Vagina (tissue), 2 donors: ENCODE measurements at regions not wholly inside any gene's neighbourhood (a gene's known extent, or its start where the extent isn't known, plus 50 kb on each side); places are given as distances from the start of the nearest gene placed in this dataset.

ENCODE experiments used
- POLR2A ChIP-seq, 2 donors: fragments of 450-650 bp; IDR thresholded peaks; one replicate each; pipeline ENCODE4 v1.6.1; 2017; ENCODE audit warnings: antibody characterized with exemption in 2 of 2, mild to moderate bottlenecking in 2 of 2, moderate library complexity in 2 of 2
- POLR2AphosphoS5 ChIP-seq, 2 donors: sonication (generic); formaldehyde crosslinking; IDR thresholded peaks; one replicate each; pipeline ENCODE4 v1.9.0; 2017; ENCODE audit warnings: antibody characterized with exemption in 2 of 2, mild to moderate bottlenecking in 2 of 2, low read depth in 1 of 2; ENCODE audit not compliant: insufficient read depth in 1 of 2
- TF ChIP-seq, protein P1 (sequence below), 3 experiments: fragments of 450-650 bp in 2 of 3; fragments of 200-600 bp in 1 of 3; sonication (generic) in 1 of 3; IDR thresholded peaks; one replicate each; pipeline ENCODE4 v1.5.1; 2017 to 2019; ENCODE audit warnings: antibody characterized with exemption in 3 of 3, mild to moderate bottlenecking in 2 of 3, moderate library complexity in 2 of 3

DNA sequence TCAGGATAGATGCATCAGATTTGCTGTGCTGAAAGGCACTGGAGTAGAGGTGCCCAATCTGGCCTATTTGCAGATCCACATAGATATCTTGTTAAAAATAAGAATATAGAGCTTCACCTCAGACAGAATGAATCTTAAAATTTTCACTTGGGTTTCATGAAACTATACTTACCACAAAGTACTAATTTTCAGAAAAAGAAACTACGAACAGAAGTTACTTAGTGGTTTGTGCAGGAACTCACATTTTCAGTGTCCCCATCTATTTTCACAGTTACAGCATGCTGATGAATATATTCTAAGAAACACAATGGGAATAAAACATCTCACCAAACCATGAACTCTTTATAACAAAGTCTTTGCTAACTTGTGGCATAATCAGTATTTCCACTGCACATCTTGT, 449.4 kb downstream of the RERGL start:
- TF ChIP-seq, protein P1, sequence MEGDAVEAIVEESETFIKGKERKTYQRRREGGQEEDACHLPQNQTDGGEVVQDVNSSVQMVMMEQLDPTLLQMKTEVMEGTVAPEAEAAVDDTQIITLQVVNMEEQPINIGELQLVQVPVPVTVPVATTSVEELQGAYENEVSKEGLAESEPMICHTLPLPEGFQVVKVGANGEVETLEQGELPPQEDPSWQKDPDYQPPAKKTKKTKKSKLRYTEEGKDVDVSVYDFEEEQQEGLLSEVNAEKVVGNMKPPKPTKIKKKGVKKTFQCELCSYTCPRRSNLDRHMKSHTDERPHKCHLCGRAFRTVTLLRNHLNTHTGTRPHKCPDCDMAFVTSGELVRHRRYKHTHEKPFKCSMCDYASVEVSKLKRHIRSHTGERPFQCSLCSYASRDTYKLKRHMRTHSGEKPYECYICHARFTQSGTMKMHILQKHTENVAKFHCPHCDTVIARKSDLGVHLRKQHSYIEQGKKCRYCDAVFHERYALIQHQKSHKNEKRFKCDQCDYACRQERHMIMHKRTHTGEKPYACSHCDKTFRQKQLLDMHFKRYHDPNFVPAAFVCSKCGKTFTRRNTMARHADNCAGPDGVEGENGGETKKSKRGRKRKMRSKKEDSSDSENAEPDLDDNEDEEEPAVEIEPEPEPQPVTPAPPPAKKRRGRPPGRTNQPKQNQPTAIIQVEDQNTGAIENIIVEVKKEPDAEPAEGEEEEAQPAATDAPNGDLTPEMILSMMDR (IDR thresholded peaks at IDR 0.05), result no peak
- TF ChIP-seq POLR2AphosphoS5 (IDR thresholded peaks at IDR 0.05; ENCODE audit: insufficient read depth in 1 of 2, low read depth in 1 of 2), result no peak
- TF ChIP-seq POLR2A (IDR thresholded peaks at IDR 0.05), result no peak
